ENCODE measurements at regions not wholly inside any gene's neighbourhood (a gene's known extent, or its start where the extent isn't known, plus 50 kb on each side); places are given as distances from the start of the nearest gene placed in this dataset.

- no peak for DNase-seq
Measured at GRCh38 chr11:122062763-122063162, 53.3 kb downstream of the BLID start.

GRCh38 chr11:122059565-122059964 lies 56.5 kb downstream of the BLID start:
- no peak for DNase-seq

GRCh38 chr11:122050021-122050690 lies 65.9 kb downstream of the BLID start:
- DNase-seq: no peak

- DNase-seq: no peak
Measured at GRCh38 chr11:122048401-122048800, 67.6 kb downstream of the BLID start.

GRCh38 chr11:122046846-122047245 lies 69.2 kb downstream of the BLID start:
- DNase-seq: no peak

GRCh38 chr11:122046438-122046837 lies 69.6 kb downstream of the BLID start:
- no peak for DNase-seq

- DNase-seq: peak; percentile 3
Measured at GRCh38 chr11:122045181-122045586, 70.8 kb downstream of the BLID start.

GRCh38 chr11:122044086-122044485 lies 71.9 kb downstream of the BLID start:
- no peak for DNase-seq

GRCh38 chr11:122042981-122043380 lies 73.0 kb downstream of the BLID start:
- no peak for DNase-seq

GRCh38 chr11:122040464-122040863 lies 75.6 kb downstream of the BLID start:
- DNase-seq: no peak

- no peak for DNase-seq
Measured at GRCh38 chr11:122038543-122038942, 77.5 kb downstream of the BLID start.

GRCh38 chr11:122037911-122038310 lies 78.1 kb downstream of the BLID start:
- DNase-seq: no peak

- no peak for DNase-seq
Measured at GRCh38 chr11:122036493-122036892, 79.5 kb downstream of the BLID start.

GRCh38 chr11:122036018-122036417 lies 80.0 kb downstream of the BLID start:
- DNase-seq: no peak

- DNase-seq: no peak
Measured at GRCh38 chr11:122033631-122034030, 82.4 kb downstream of the BLID start.

- no peak for DNase-seq
Measured at GRCh38 chr11:122033193-122033592, 82.8 kb downstream of the BLID start.

GRCh38 chr11:122032317-122032716 lies 83.7 kb downstream of the BLID start:
- DNase-seq: no peak

- DNase-seq: no peak
Measured at GRCh38 chr11:122031813-122032212, 84.2 kb downstream of the BLID start.

GRCh38 chr11:122030286-122030685 lies 85.7 kb downstream of the BLID start:
- DNase-seq: no peak

GRCh38 chr11:122028545-122028944 lies 87.5 kb downstream of the BLID start:
- DNase-seq: no peak

- no peak for DNase-seq
Measured at GRCh38 chr11:122028036-122028435, 88.0 kb downstream of the BLID start.

- no peak for DNase-seq
Measured at GRCh38 chr11:122025757-122026156, 90.3 kb downstream of the BLID start.

GRCh38 chr11:122024278-122024677 lies 91.7 kb downstream of the BLID start:
- DNase-seq: no peak

- no peak for DNase-seq
Measured at GRCh38 chr11:122023614-122024250, 92.3 kb downstream of the BLID start.

Measured in right kidney (tissue), 1 donor.